Osteoblast (primary cell): ENCODE measurements at regions not wholly inside any gene's neighbourhood (a gene's known extent, or its start where the extent isn't known, plus 50 kb on each side); places are given as distances from the start of the nearest gene placed in this dataset.

Source experiments
- DNase-seq: peaks from one replicate; pipeline ENCODE4 v3.0.0; 2011; ENCODE audit warnings: low spot score, mixed read lengths; ENCODE audit not compliant: insufficient read length; ENCODE audit errors: missing footprints
- H2AFZ ChIP-seq: 2 replicates; pipeline ENCODE4 v1.6.0; 2011; ENCODE audit warnings: mild to moderate bottlenecking, low read length
- H3K27ac ChIP-seq: 2 replicates; pipeline ENCODE4 v1.5.1; 2011; ENCODE audit warnings: mild to moderate bottlenecking, low read depth, low read length, moderate library complexity
- H3K27me3 ChIP-seq: 2 replicates; pipeline ENCODE4 v1.6.0; 2012; ENCODE audit warnings: mild to moderate bottlenecking, control low read depth, inconsistent platforms, low read length, moderate library complexity; ENCODE audit not compliant: insufficient read depth
- H3K36me3 ChIP-seq: 2 replicates; pipeline ENCODE4 v1.5.1; 2011; ENCODE audit warnings: mild to moderate bottlenecking, low read length, control low read depth, moderate library complexity; ENCODE audit not compliant: insufficient read depth
- H3K4me1 ChIP-seq: 2 replicates; pipeline ENCODE4 v1.5.1; 2011; ENCODE audit warnings: mild to moderate bottlenecking, low read length, control low read depth, moderate library complexity; ENCODE audit not compliant: insufficient read depth
- H3K4me2 ChIP-seq: 2 replicates; pipeline ENCODE4 v1.6.0; 2011; ENCODE audit warnings: mild to moderate bottlenecking, low read length; ENCODE audit not compliant: insufficient read depth
- H3K4me3 ChIP-seq: fragments of 200-600 bp; sonication (generic); 3 replicates; pipeline ENCODE4 v1.5.1; 2012; ENCODE audit warnings: mild to moderate bottlenecking, low read length, inconsistent platforms; ENCODE audit not compliant: insufficient read depth
- H3K79me2 ChIP-seq: 2 replicates; pipeline ENCODE4 v1.6.0; 2012; ENCODE audit warnings: mild to moderate bottlenecking, low read length, control low read depth, inconsistent platforms; ENCODE audit not compliant: insufficient read depth
- H3K9me3 ChIP-seq: 2 replicates; pipeline ENCODE4 v1.5.1; 2011; ENCODE audit warnings: low read depth, low read length, control low read depth
- H4K20me1 ChIP-seq: 2 replicates; pipeline ENCODE4 v1.6.0; 2012; ENCODE audit warnings: mild to moderate bottlenecking, low read length, control low read depth; ENCODE audit not compliant: insufficient read depth
- TF ChIP-seq, protein P1 (sequence below): IDR thresholded peaks from 2 replicates; pipeline ENCODE4 v1.5.1; 2011; ENCODE audit warnings: mild to moderate bottlenecking, low read depth, low read length, moderate library complexity; ENCODE audit errors: extremely low read depth

DNA sequence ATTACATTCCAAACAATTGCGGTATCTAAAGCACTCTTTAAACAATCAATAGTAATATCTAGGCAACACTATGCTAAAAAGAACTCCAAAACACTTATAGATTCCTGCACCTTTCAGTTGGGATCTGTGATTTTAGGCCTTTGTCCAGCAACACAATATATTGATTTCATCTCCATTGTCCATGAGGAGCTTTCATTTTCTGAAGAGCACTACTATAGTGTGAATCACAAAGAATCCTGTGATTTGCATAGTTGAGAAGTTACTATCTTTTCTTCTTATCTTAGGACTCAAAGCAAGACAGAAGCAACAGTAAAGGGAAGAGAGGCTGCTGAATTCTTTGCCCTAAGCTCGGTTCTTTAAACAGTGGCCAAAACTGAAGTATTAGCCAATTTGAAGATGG lies 846.8 kb downstream of the IPMK start:
- Histone ChIP-seq H3K4me2 (no peak overlapping the region), H3K4me3 (no peak overlapping the region), H2AFZ (no peak overlapping the region), H3K4me1 (no peaks in the 10 kb centered on the region), H3K27ac (no peak overlapping the region), H3K27me3 (no peaks in the 10 kb centered on the region), H3K79me2 (no peaks in the 10 kb centered on the region), H3K36me3 (no peaks in the 10 kb centered on the region), H3K9me3 (no peaks in the 10 kb centered on the region), H4K20me1 (no peaks in the 10 kb centered on the region)
- DNase-seq: no peak
- TF ChIP-seq, protein P1, sequence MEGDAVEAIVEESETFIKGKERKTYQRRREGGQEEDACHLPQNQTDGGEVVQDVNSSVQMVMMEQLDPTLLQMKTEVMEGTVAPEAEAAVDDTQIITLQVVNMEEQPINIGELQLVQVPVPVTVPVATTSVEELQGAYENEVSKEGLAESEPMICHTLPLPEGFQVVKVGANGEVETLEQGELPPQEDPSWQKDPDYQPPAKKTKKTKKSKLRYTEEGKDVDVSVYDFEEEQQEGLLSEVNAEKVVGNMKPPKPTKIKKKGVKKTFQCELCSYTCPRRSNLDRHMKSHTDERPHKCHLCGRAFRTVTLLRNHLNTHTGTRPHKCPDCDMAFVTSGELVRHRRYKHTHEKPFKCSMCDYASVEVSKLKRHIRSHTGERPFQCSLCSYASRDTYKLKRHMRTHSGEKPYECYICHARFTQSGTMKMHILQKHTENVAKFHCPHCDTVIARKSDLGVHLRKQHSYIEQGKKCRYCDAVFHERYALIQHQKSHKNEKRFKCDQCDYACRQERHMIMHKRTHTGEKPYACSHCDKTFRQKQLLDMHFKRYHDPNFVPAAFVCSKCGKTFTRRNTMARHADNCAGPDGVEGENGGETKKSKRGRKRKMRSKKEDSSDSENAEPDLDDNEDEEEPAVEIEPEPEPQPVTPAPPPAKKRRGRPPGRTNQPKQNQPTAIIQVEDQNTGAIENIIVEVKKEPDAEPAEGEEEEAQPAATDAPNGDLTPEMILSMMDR: no peak

DNA sequence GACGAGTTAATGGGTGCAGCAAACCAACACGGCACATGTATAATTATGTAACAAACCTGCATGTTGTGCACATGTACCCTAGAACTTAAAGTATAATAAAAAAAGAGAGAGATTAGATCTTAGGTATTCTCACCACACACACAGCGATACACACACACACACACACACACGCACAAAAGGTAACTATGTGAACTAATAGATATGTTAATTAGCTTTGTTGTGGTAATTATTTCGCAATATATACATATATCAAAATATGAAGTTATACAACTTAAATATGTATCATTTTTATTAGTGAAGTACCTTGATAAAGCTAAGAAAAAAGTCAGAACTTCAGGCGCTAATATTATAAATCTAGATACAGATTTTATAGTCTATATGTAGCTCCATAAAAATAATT lies 849.2 kb downstream of the IPMK start:
- Histone ChIP-seq H3K79me2 (no peaks in the 10 kb centered on the region), H3K27me3 (no peaks in the 10 kb centered on the region), H3K4me2 (no peak overlapping the region), H3K4me3 (no peak overlapping the region), H3K36me3 (no peaks in the 10 kb centered on the region), H3K4me1 (no peaks in the 10 kb centered on the region), H3K9me3 (no peaks in the 10 kb centered on the region), H4K20me1 (no peaks in the 10 kb centered on the region), H2AFZ (no peak overlapping the region), H3K27ac (no peak overlapping the region)
- TF ChIP-seq, protein P1: no peak
- no peak for DNase-seq

DNA sequence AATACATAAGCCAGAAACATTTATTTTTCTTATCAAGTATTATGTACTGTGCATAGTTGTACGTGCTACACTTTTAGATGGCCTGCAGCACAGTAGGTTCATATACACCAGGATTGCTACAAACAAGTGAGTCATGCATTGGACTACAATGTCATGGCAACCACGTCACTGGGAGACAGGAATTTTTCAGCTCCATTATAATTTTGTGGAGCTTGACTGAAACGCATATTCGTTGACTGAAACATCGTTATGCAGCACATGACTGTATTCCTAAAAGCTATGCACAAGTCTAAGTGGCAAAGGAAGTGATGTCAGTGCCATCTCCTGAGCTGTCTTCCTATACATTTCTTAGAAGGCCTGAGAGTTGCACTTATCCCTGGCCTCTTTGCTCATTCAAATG lies 871.8 kb downstream of the IPMK start:
- Histone ChIP-seq H3K4me2 (no peak overlapping the region), H2AFZ (no peak overlapping the region), H3K4me1 (no peaks in the 10 kb centered on the region), H3K9me3 (no peaks in the 10 kb centered on the region), H3K27me3 (no peaks in the 10 kb centered on the region), H3K4me3 (no peak overlapping the region), H3K27ac (no peak overlapping the region), H3K36me3 (no peaks in the 10 kb centered on the region), H4K20me1 (no peaks in the 10 kb centered on the region), H3K79me2 (no peaks in the 10 kb centered on the region)
- TF ChIP-seq, protein P1: no peak
- no peak for DNase-seq

DNA sequence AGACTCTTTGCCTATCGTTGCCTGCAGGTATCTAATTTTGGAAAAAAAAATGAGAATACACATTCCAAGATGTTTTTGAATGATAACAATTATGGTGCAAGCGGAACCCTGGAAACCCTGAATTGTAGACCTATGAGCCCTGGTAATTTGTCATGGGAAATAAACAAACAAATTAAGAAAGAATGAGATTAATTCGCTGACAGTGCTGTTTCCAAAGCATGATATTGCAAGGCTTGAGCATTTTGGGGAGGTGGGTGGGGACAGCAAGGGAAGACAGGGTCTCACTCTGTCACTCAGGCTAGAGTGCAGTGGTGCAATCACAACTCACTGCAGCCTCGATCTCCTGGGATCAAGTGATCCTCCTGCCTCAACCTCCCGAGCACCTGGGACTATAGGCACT lies 900.3 kb downstream of the IPMK start:
- no peaks in the 10 kb centered on the region for H3K36me3 ChIP-seq
- H3K4me2 ChIP-seq: no peak overlapping the region
- H3K27me3 ChIP-seq: no peaks in the 10 kb centered on the region
- H4K20me1 ChIP-seq: no peaks in the 10 kb centered on the region
- no peak for DNase-seq
- TF ChIP-seq, protein P1: no peak
- H3K4me1 ChIP-seq: no peaks in the 10 kb centered on the region
- no peaks in the 10 kb centered on the region for H3K79me2 ChIP-seq
- peaks cover 4% of the 10 kb centered on the region for H3K9me3 ChIP-seq
- no peak overlapping the region for H2AFZ ChIP-seq
- H3K4me3 ChIP-seq: no peak overlapping the region
- no peak overlapping the region for H3K27ac ChIP-seq
